DOHH2 (cell line): ENCODE measurements at regions not wholly inside any gene's neighbourhood (a gene's known extent, or its start where the extent isn't known, plus 50 kb on each side); places are given as distances from the start of the nearest gene placed in this dataset.

ENCODE experiments used
- H3F3A ChIP-seq: fragments of 200-600 bp; sonication (generic), shearing (Covaris generic); 2 replicates; pipeline ENCODE4 v1.6.0; 2016; ENCODE audit warnings: antibody characterized with exemption, mild to moderate bottlenecking; ENCODE audit not compliant: control insufficient read depth, insufficient read depth
- H3K27ac ChIP-seq: fragments of 200-600 bp; sonication (generic); 2 replicates; pipeline ENCODE4 v1.5.1; 2014; ENCODE audit warnings: low read depth, mild to moderate bottlenecking, low read length, moderate library complexity
- H3K27me3 ChIP-seq: fragments of 200-600 bp; sonication (generic); 2 replicates; pipeline ENCODE4 v1.6.1; 2014; ENCODE audit warnings: mild to moderate bottlenecking, low read length, mixed read lengths; ENCODE audit not compliant: control insufficient read depth
- H3K36me3 ChIP-seq: fragments of 200-600 bp; sonication (generic); 2 replicates; pipeline ENCODE4 v1.6.1; 2014; ENCODE audit warnings: mild to moderate bottlenecking, low read length, moderate library complexity, mixed read lengths; ENCODE audit not compliant: control insufficient read depth
- H3K4me1 ChIP-seq: fragments of 200-600 bp; sonication (generic); 2 replicates; pipeline ENCODE4 v1.6.1; 2014; ENCODE audit warnings: mild to moderate bottlenecking, low read length, mixed read lengths; ENCODE audit not compliant: control insufficient read depth
- H3K4me2 ChIP-seq: fragments of 200-600 bp; sonication (generic); 2 replicates; pipeline ENCODE4 v1.6.0; 2014; ENCODE audit warnings: mild to moderate bottlenecking, low read length, moderate library complexity
- H3K4me3 ChIP-seq: fragments of 200-600 bp; sonication (generic); 2 replicates; pipeline ENCODE4 v1.5.1; 2014; ENCODE audit warnings: mild to moderate bottlenecking, low read length, mixed read lengths
- H3K79me2 ChIP-seq: fragments of 200-600 bp; sonication (generic); 2 replicates; pipeline ENCODE4 v1.6.1; 2014; ENCODE audit warnings: mild to moderate bottlenecking, low read length, mixed read lengths; ENCODE audit not compliant: control insufficient read depth
- H3K9me2 ChIP-seq: fragments of 200-600 bp; sonication (generic); replicated peaks from 2 replicates; pipeline ENCODE4 v1.6.1; 2014; ENCODE audit warnings: mild to moderate bottlenecking, low read length, mixed read lengths; ENCODE audit not compliant: control insufficient read depth
- H3K9me3 ChIP-seq: fragments of 200-600 bp; sonication (generic); 2 replicates; pipeline ENCODE4 v1.6.1; 2014; ENCODE audit warnings: antibody characterized with exemption, low read length, mixed read lengths; ENCODE audit not compliant: control insufficient read depth, insufficient read depth
- H4K20me1 ChIP-seq: fragments of 200-600 bp; sonication (generic); 2 replicates; pipeline ENCODE4 v1.6.0; 2014; ENCODE audit warnings: low read depth, mild to moderate bottlenecking, antibody characterized with exemption, low read length, moderate library complexity; ENCODE audit not compliant: control insufficient read depth, insufficient read depth
- CTCF ChIP-seq: fragments of 200-600 bp; sonication (generic); IDR thresholded peaks from one replicate; pipeline ENCODE4 v1.5.1; 2014; ENCODE audit warnings: antibody characterized with exemption, mild to moderate bottlenecking, low read depth, low read length; ENCODE audit not compliant: poor library complexity, severe bottlenecking
- EZH2phosphoT487 ChIP-seq: fragments of 200-600 bp; sonication (generic); IDR thresholded peaks from 2 replicates; pipeline ENCODE4 v1.6.1; 2017; ENCODE audit warnings: borderline replicate concordance, mild to moderate bottlenecking, antibody characterized with exemption, low read length, moderate library complexity, mixed read lengths

GRCh38 chr1:228883535-228883934 lies 148.3 kb downstream of the RHOU start:
- Histone ChIP-seq H3K4me2 (no peak overlapping the region), H3K36me3 (no peaks in the 10 kb centered on the region), H3K9me3 (0 out of 2 replicates have a peak, but pooled peaks cover 4% of the 10 kb centered on the region), H3K27me3 (no peaks in the 10 kb centered on the region; the same call in 1 of the 2 replicates), H3K9me2 (no peaks in the 10 kb centered on the region), H3F3A (no peaks in the 10 kb centered on the region), H4K20me1 (no peaks in the 10 kb centered on the region), H3K27ac (no peak overlapping the region), H3K79me2 (no peaks in the 10 kb centered on the region), H3K4me1 (no peaks in the 10 kb centered on the region), H3K4me3 (no peak overlapping the region)
- no peak for TF ChIP-seq EZH2phosphoT487
- no peak for TF ChIP-seq CTCF

GRCh38 chr1:228884196-228884595 lies 148.9 kb downstream of the RHOU start:
- H4K20me1 ChIP-seq = no peaks in the 10 kb centered on the region
- no peaks in the 10 kb centered on the region for H3F3A ChIP-seq
- TF ChIP-seq CTCF = no peak
- no peak for TF ChIP-seq EZH2phosphoT487
- no peaks in the 10 kb centered on the region for H3K36me3 ChIP-seq
- H3K79me2 ChIP-seq = no peaks in the 10 kb centered on the region
- H3K9me3 ChIP-seq = 0 out of 2 replicates have a peak, but pooled peaks cover 4% of the 10 kb centered on the region
- H3K4me1 ChIP-seq = no peaks in the 10 kb centered on the region
- H3K4me3 ChIP-seq = no peak overlapping the region
- no peak overlapping the region for H3K4me2 ChIP-seq
- no peaks in the 10 kb centered on the region for H3K9me2 ChIP-seq
- H3K27ac ChIP-seq = no peak overlapping the region
- no peaks in the 10 kb centered on the region; the same call in 1 of the 2 replicates for H3K27me3 ChIP-seq

- Histone ChIP-seq H3K27me3 (no peaks in the 10 kb centered on the region; the same call in 1 of the 2 replicates), H3K9me2 (no peaks in the 10 kb centered on the region), H4K20me1 (no peaks in the 10 kb centered on the region), H3K27ac (no peak overlapping the region), H3K4me2 (no peak overlapping the region), H3K36me3 (no peaks in the 10 kb centered on the region), H3K4me3 (no peak overlapping the region), H3F3A (no peaks in the 10 kb centered on the region), H3K4me1 (no peaks in the 10 kb centered on the region), H3K9me3 (0 out of 2 replicates have a peak, but pooled peaks cover 4% of the 10 kb centered on the region), H3K79me2 (no peaks in the 10 kb centered on the region)
- TF ChIP-seq EZH2phosphoT487 (no peak), CTCF (no peak)
Observed at GRCh38 chr1:228884615-228885566, 149.6 kb downstream of the RHOU start.
